Upper lobe of right lung (tissue), 1 donor: ENCODE measurements at regions not wholly inside any gene's neighbourhood (a gene's known extent, or its start where the extent isn't known, plus 50 kb on each side); places are given as distances from the start of the nearest gene placed in this dataset.

Experiments used
- ATAC-seq: fragments of 200-7000 bp; cut with Tn5 transposase; one replicate; pipeline ENCODE4 v1.9.1; 2020; ENCODE audit warnings: mild to moderate bottlenecking, moderate library complexity
- DNase-seq: peaks from one replicate; pipeline ENCODE4 v3.0.0-alpha.2; 2020
- H3K27ac ChIP-seq: fragments of 200-600 bp; one replicate; pipeline ENCODE4 v1.8.0; 2022
- H3K27me3 ChIP-seq: fragments of 200-600 bp; one replicate; pipeline ENCODE4 v1.8.0; 2022; ENCODE audit warnings: mild to moderate bottlenecking
- H3K36me3 ChIP-seq: fragments of 200-600 bp; one replicate; pipeline ENCODE4 v1.8.0; 2022
- H3K4me1 ChIP-seq: fragments of 200-600 bp; one replicate; pipeline ENCODE4 v1.8.0; 2022
- H3K4me3 ChIP-seq: fragments of 200-600 bp; one replicate; pipeline ENCODE4 v1.8.0; 2022; ENCODE audit warnings: mild to moderate bottlenecking
- H3K9me3 ChIP-seq: fragments of 200-600 bp; one replicate; pipeline ENCODE4 v1.8.0; 2022
- intact Hi-C: fragments of 100-400 bp; cut with DNase I; formaldehyde crosslinking; loops from one replicate; pipeline ENCODE4 v1.11.0; 2022
- TF ChIP-seq, protein P1 (sequence below): fragments of 200-600 bp; IDR thresholded peaks from one replicate; pipeline ENCODE4 v1.8.0; 2022; ENCODE audit warnings: antibody characterized with exemption
- donor health status: DM: no; HTN: yes; CAD: no; lungs with severe emphysema.

DNA sequence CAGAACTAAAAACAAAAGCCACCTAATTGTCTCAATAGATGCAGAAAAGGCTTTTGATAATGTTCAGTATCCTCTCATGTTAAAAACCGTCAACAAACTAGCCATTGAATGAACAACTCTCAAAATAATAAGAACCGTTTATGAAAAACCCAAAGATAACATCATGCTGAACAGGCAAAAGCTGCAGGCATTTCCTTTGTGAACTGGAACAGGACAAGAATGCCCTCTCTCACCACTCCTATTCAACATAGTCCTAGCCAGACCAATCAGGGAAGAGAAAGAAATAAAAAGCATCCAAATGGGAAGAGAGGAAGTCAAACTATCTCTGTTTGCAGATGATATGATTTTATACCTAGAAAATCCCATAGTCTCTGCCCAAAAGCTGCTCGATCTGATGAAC, 179.6 kb upstream of the EDNRB start:
- no peaks in the 10 kb centered on the region for H3K9me3 ChIP-seq
- intact Hi-C loops, result no loop called here
- H3K4me3 ChIP-seq, result no peak overlapping the region
- H3K4me1 ChIP-seq, result no peaks in the 10 kb centered on the region
- no peaks in the 10 kb centered on the region for H3K27me3 ChIP-seq
- DNase-seq (no peak), ATAC-seq (no peak)
- TF ChIP-seq, protein P1, sequence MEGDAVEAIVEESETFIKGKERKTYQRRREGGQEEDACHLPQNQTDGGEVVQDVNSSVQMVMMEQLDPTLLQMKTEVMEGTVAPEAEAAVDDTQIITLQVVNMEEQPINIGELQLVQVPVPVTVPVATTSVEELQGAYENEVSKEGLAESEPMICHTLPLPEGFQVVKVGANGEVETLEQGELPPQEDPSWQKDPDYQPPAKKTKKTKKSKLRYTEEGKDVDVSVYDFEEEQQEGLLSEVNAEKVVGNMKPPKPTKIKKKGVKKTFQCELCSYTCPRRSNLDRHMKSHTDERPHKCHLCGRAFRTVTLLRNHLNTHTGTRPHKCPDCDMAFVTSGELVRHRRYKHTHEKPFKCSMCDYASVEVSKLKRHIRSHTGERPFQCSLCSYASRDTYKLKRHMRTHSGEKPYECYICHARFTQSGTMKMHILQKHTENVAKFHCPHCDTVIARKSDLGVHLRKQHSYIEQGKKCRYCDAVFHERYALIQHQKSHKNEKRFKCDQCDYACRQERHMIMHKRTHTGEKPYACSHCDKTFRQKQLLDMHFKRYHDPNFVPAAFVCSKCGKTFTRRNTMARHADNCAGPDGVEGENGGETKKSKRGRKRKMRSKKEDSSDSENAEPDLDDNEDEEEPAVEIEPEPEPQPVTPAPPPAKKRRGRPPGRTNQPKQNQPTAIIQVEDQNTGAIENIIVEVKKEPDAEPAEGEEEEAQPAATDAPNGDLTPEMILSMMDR, result no peak
- H3K27ac ChIP-seq, result no peak overlapping the region
- H3K36me3 ChIP-seq, result no peaks in the 10 kb centered on the region

DNA sequence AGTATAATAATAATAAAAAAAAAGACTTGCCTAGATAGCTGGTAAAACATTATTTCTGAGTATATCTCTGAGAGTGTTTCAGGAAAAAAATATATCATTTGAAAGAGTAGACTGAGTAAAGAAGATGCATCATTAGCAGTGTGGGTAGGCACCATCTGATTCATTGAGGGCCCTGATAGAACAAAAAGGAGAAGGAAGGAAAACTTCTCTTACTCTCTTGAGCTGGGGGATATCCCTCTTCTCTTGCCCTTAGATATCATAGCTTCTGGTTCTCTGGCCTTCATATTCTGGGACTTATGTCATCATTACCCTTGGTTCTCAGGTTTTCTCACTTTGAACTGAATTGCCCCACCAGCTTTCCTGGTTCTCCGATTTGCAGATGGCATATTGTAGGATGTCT, 177.6 kb upstream of the EDNRB start:
- TF ChIP-seq, protein P1, result no peak
- intact Hi-C loops, result no loop called here
- ATAC-seq, result no peak
- no peak for DNase-seq
- Histone ChIP-seq H3K27me3 (no peaks in the 10 kb centered on the region), H3K9me3 (no peaks in the 10 kb centered on the region), H3K4me3 (no peak overlapping the region), H3K4me1 (no peaks in the 10 kb centered on the region), H3K36me3 (no peaks in the 10 kb centered on the region), H3K27ac (no peak overlapping the region)

DNA sequence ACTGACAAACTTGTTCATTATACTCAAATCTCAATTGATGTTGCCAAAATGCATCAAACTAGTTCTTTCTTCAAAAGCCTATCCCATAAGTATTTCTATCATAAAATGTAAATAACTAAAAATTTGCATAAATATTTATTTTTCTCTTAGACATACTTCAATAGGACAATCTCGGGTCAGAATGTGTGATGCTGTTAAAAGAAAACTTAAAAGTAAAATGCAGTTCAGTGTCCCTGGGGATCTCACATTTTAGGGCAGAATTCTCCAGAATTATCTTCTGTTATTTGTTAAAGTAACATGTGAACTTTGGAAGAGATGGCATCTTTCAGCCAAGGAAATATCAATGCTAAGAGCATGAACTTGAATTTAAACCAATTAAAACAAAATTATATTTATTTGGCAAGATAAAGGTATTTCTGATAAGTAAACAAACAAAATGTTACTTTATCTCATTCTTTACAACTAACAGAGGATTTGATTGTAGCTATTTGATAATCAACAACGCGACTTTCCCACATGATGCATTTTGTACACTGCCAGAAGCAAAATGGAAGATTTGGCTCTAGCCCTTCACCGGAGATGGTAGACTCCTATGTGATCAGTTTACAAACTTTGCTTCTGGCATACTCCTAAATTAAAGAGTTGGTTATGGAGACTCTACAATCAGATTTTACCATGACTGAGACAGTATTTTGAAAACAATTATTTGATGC, 169.5 kb upstream of the EDNRB start:
- intact Hi-C loops, result no loop called here

DNA sequence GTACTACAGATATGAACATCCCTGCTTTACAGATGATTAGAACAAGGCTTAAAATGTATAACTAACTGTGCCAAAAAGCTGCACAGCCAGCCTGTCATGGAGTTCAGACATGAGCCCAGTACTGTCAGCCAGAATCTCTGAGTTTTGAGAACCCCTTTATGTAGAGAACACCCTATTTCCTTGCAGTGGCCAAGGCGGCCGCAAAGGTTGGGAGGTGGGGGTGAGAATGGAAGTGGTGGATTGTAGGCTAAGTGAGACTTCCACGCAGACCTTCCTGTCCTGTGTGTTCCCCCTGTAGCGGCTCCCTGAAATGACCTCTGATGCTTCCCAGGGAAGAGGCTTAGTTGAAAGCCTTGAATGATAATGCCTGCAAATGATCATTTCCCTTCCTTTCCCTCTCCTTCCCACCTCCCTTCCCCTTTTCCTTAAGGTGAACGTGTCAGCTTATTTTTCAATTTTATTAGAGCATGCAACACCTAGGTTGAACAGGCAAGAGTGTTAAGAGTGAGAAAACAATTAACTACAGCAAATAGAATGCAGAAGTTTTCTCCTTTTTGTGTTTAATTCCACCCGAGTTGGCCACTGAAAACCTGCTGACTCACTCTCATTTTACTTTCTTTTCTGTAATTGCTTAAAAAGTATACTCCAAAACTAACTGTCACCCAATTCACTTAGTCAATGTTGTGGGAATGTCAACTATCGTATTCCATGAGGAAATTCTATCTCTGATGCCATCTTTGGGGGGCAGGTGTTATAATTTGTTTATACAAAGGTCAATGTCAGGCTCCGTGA, 167.0 kb upstream of the EDNRB start:
- no peak for DNase-seq
- no peaks in the 10 kb centered on the region for H3K36me3 ChIP-seq
- no peak overlapping the region for H3K4me3 ChIP-seq

More for the DNA sequence above, 169.5 kb upstream of the EDNRB start:
- TF ChIP-seq, protein P1, result no peak
- no peak for DNase-seq
- Histone ChIP-seq H3K27me3 (no peaks in the 10 kb centered on the region), H3K9me3 (no peaks in the 10 kb centered on the region), H3K4me1 (no peaks in the 10 kb centered on the region), H3K27ac (no peak overlapping the region), H3K36me3 (no peaks in the 10 kb centered on the region), H3K4me3 (no peak overlapping the region)
- ATAC-seq, result no peak

DNA sequence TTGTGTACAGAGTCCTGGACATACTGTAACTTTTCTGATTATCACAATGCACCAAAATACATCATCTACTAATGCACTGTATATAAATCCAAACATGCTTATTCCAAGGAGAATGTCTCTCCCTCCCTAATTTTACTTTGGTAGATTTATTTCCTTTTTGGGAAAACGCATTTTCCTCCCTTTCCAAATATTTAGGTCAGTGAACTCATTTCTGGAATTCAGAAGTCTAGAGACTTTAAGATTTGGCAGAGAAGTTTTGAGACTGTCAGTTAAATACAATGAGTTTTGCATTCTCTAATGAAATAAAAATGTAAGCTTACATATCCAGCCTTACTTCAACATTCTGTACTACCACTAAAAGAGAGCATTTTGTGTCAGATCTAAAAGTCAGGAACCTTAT, 165.8 kb upstream of the EDNRB start:
- no peak overlapping the region for H3K4me3 ChIP-seq
- ATAC-seq (no peak), DNase-seq (no peak)
- intact Hi-C loops, result no loop called here
- H3K9me3 ChIP-seq, result peaks cover 8% of the 10 kb centered on the region
- TF ChIP-seq, protein P1, result no peak
- H3K27me3 ChIP-seq, result no peaks in the 10 kb centered on the region
- no peak overlapping the region for H3K27ac ChIP-seq
- no peaks in the 10 kb centered on the region for H3K4me1 ChIP-seq
- H3K36me3 ChIP-seq, result no peaks in the 10 kb centered on the region

More for the DNA sequence above, 167.0 kb upstream of the EDNRB start:
- Histone ChIP-seq H3K27ac (no peak overlapping the region), H3K4me1 (no peaks in the 10 kb centered on the region), H3K9me3 (peaks cover 8% of the 10 kb centered on the region), H3K27me3 (no peaks in the 10 kb centered on the region)
- no peak for ATAC-seq
- intact Hi-C loops, result no loop called here
- TF ChIP-seq, protein P1, result no peak
